T-helper 17 cell (primary cell): ENCODE measurements at regions not wholly inside any gene's neighbourhood (a gene's known extent, or its start where the extent isn't known, plus 50 kb on each side); places are given as distances from the start of the nearest gene placed in this dataset.
A peak's percentile ranks its signal among the peaks of the same experiment; 100 is the strongest.

ENCODE experiments used
- ATAC-seq: fragments of 150-1000 bp; cut with Tn5 transposase; 2 replicates; pipeline ENCODE4 v1.10.0; 2021; ENCODE audit warnings: mild to moderate bottlenecking, moderate library complexity
- DNase-seq, 3 donors: peaks; one replicate each; pipeline versions ENCODE4 v3.0.0 to v3.0.0-alpha.2; 2020 to 2021
- H3K9me3 ChIP-seq: one replicate; pipeline ENCODE4 v1.7.0; 2013; ENCODE audit warnings: low read length, mild to moderate bottlenecking; ENCODE audit not compliant: control insufficient read depth, poor library complexity, severe bottlenecking
- H3K27ac Mint-ChIP-seq: one replicate; pipeline ENCODE4 v1.8.0; 2022; ENCODE audit warnings: mild to moderate bottlenecking, moderate library complexity, mixed read lengths
- H3K27me3 Mint-ChIP-seq: one replicate; pipeline ENCODE4 v1.8.0; 2022; ENCODE audit warnings: mixed read lengths
- H3K36me3 Mint-ChIP-seq: one replicate; pipeline ENCODE4 v1.8.0; 2022; ENCODE audit warnings: low read depth, mixed read lengths
- H3K4me1 Mint-ChIP-seq: one replicate; pipeline ENCODE4 v1.8.0; 2022; ENCODE audit warnings: mild to moderate bottlenecking, mixed read lengths
- H3K4me3 Mint-ChIP-seq: one replicate; pipeline ENCODE4 v1.8.0; 2022; ENCODE audit warnings: mild to moderate bottlenecking, moderate library complexity, mixed read lengths

DNA sequence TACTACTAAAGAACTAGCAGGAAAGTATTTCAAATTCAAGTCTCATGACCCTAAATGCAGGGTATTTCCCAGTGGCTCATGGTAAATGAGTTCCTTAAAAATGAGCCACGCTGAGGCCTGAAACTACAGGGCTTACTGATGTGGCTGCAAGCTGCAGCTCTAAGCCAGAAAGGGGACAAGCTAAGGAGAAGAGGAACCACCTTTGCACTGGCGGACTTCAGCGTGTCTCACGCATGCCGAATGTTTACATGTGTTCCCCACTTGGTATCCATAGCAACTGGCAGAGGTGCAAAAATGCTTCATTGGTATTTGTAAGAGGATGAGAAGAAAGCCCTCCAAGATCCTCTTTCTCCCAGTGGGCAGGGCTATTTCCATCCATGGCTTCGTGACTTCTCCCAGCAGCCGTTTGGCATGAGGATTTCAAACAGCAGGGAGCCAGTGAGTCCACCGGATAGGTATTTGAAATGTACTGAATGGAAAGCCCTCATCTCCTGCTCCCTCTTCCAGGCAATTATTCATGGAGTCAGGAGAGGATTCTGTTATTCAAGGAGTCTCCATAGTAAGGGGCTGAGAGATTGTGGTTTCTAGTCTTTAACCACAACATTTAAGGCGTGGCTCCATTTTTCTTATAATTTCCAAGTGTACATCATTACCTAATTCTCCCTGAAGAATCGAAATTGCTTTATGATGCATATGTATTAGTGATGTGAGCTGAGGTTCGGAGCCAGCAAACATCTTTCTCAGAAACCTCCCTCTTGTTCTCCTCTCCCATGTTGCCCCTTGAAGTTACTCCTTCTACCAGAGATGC, 55.3 kb upstream of the CD44 start:
- H3K4me3 Mint-ChIP-seq = peak overlapping the region; percentile 86
- DNase-seq = peak; percentile 26 to 68 (median 65)

DNA sequence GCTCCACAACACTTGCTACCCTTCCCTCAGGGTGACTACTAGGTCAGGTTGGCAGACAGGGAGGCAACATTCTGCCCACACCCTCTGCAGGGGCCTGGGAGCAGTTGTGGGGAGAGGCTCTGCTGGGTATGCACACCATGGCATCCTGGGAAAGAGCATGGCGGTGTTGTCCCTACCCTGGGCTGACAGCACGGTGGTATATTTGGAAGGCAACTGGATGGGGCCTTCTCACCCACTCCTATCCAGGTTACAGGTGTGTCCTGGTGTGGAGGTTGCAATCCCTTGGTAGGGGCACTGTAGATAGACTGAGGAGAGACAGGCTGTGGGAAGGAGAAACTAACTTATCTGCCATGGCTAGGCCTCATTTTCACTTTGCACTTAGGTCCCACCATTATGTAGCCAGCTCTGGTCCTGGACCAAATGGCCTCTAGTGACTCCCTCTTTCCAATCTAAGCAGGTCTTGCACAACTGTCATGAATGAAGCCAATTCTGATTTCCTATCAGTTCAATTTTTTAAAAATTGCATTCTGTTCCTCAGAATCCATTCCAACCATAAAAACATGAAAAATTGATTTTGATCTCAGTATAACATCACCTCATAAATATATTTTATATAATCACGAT, 54.0 kb upstream of the CD44 start:
- peak overlapping the region; percentile 99 for H3K27ac Mint-ChIP-seq
- ATAC-seq (no peak), DNase-seq (no peak)
- H3K36me3 Mint-ChIP-seq = no peaks in the 10 kb centered on the region
- H3K4me1 Mint-ChIP-seq = peaks cover 65% of the 10 kb centered on the region
- no peaks in the 10 kb centered on the region for H3K9me3 ChIP-seq
- H3K4me3 Mint-ChIP-seq = peak overlapping the region; percentile 8
- no peaks in the 10 kb centered on the region for H3K27me3 Mint-ChIP-seq

More for the DNA sequence above, 55.3 kb upstream of the CD44 start:
- H3K27me3 Mint-ChIP-seq = no peaks in the 10 kb centered on the region
- H3K9me3 ChIP-seq = no peaks in the 10 kb centered on the region
- no peaks in the 10 kb centered on the region for H3K36me3 Mint-ChIP-seq
- H3K4me1 Mint-ChIP-seq = peaks cover 69% of the 10 kb centered on the region
- peak; percentile 76 for ATAC-seq
- peak overlapping the region; percentile 99 for H3K27ac Mint-ChIP-seq

DNA sequence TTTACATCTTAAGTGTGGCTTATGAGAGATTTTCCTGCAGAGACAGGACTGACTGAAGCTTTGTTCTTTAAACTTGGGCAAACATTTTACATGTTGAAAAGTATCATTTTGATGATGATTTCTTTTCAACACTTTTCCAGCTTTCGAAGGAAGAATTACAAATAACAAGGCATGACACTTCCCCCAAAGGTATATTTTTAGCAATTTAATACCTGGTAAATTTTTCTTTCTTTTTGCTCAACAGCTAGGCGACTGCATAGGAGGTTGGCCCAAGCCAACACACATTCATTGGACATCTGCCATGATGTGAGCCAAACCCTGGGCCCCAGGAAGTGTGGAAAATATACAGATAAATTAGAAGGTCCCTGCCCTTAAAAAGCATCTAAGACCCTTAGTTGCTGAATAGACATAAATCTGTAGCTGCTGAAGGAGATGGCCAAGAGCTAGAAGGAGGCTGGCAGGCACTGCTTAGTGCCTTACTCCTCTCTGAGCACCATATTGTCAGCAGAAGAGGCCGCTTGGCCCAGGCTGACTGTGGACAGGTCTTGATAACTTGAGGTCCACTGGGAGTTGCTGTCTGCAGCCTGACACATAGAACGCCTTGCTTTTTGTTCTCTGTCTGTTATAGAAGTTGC, 53.3 kb upstream of the CD44 start:
- H3K4me3 Mint-ChIP-seq = no peak overlapping the region
- no peaks in the 10 kb centered on the region for H3K27me3 Mint-ChIP-seq
- no peak for DNase-seq

DNA sequence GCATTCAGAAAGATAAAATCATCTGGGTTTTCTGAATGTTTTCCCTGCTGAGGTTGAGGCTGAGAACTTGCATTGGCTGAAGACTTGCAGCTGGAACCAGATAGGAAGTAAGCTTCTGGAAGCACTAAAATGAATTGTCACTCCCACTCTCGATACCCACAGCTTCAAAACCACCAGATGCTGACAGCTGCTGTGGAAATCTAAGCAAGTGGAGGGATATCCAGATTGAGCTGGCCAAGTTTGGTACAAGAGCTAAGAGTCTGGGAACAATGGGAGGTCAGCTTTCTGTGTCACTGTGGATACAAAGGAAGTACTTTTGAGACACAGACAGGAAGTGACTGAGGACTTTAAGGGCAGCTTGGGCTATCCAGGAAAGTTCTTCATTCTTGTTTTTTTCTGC, 51.3 kb upstream of the CD44 start:
- DNase-seq = no peak
- Mint-ChIP-seq H3K27me3 (no peaks in the 10 kb centered on the region), H3K4me1 (peaks cover 51% of the 10 kb centered on the region), H3K36me3 (no peaks in the 10 kb centered on the region), H3K4me3 (no peak overlapping the region), H3K27ac (peak overlapping the region; percentile 99)
- no peak for ATAC-seq
- H3K9me3 ChIP-seq = no peaks in the 10 kb centered on the region

More for the DNA sequence above, 53.3 kb upstream of the CD44 start:
- Mint-ChIP-seq H3K4me1 (peaks cover 59% of the 10 kb centered on the region), H3K36me3 (no peaks in the 10 kb centered on the region), H3K27ac (peak overlapping the region; percentile 99)
- H3K9me3 ChIP-seq = no peaks in the 10 kb centered on the region
- no peak for ATAC-seq

DNA sequence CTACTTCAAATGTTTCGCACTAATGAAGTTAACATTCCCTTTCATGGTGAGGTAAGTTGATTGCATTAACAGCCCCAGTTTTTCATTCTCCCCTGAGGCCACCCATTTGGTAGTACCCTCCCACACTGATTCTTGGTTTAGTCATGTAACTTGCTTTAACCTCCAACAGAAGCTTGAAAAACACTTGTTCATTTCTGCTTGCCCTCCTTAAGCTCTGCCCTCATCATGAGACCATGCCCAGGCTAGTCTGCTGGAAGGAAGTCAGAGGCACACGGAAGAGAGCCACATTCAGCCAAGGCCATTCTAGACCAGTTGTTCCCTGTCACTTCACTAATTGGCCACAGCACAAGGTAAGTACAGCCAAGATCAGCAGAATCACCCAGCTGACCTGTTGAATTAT, 50.7 kb upstream of the CD44 start:
- ATAC-seq (no peak), DNase-seq (no peak)
- Mint-ChIP-seq H3K4me1 (peaks cover 46% of the 10 kb centered on the region), H3K36me3 (no peaks in the 10 kb centered on the region), H3K27me3 (no peaks in the 10 kb centered on the region), H3K27ac (peak overlapping the region; percentile 99), H3K4me3 (no peak overlapping the region)
- H3K9me3 ChIP-seq = no peaks in the 10 kb centered on the region

DNA sequence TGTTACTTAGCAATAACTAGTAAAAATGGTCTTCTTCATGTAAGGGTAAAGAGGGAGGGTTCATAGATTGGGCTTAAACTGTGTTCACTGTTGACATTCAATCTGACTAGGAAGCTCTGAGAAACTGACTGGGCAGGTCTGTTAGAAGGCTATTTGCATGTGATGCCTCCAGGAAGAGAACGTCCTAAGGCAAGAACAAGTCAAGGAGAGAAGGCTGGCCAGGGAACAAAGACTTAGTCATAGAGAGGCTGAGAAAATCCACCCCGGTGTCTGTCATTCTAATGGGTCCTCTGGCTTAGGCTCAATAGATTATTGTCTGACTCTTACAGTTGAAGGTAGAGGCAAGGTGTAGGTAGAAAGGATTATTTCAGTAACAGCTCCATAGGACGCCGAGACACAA, 50.3 kb upstream of the CD44 start:
- H3K9me3 ChIP-seq = no peaks in the 10 kb centered on the region
- Mint-ChIP-seq H3K4me3 (no peak overlapping the region), H3K4me1 (peaks cover 41% of the 10 kb centered on the region), H3K27me3 (no peaks in the 10 kb centered on the region), H3K27ac (peak overlapping the region; percentile 99), H3K36me3 (peaks cover 2% of the 10 kb centered on the region)
- DNase-seq (no peak), ATAC-seq (no peak)
